Karpas-422 (cell line): ENCODE measurements at regions not wholly inside any gene's neighbourhood (a gene's known extent, or its start where the extent isn't known, plus 50 kb on each side); places are given as distances from the start of the nearest gene placed in this dataset.
"Not testable (repeated sequence)": the region's sequence is repeated elsewhere in the genome, so short reads cannot be mapped to it uniquely, and the experiment has no call there.

Source experiments
- DNase-seq: peaks from one replicate; pipeline ENCODE4 v3.0.0-alpha.2; 2015
- H2AFZ ChIP-seq: fragments of 200-600 bp; sonication (generic); 2 replicates; pipeline ENCODE4 v1.6.1; 2014; ENCODE audit warnings: antibody characterized with exemption, low read length, mixed read lengths
- H3K27ac ChIP-seq: fragments of 200-600 bp; sonication (generic); 2 replicates; pipeline ENCODE4 v1.5.1; 2014; ENCODE audit warnings: mild to moderate bottlenecking, low read length, moderate library complexity
- H3K27me3 ChIP-seq: fragments of 200-600 bp; sonication (generic); 2 replicates; pipeline ENCODE4 v1.6.1; 2014; ENCODE audit warnings: low read length, mixed read lengths
- H3K36me3 ChIP-seq: fragments of 200-600 bp; sonication (generic); 2 replicates; pipeline ENCODE4 v1.6.1; 2014; ENCODE audit warnings: low read length, mixed read lengths; ENCODE audit not compliant: insufficient read depth
- H3K4me1 ChIP-seq: fragments of 200-600 bp; sonication (generic); 2 replicates; pipeline ENCODE4 v1.6.1; 2014; ENCODE audit warnings: mild to moderate bottlenecking, low read length, mixed read lengths
- H3K4me2 ChIP-seq: fragments of 200-600 bp; sonication (generic); 2 replicates; pipeline ENCODE4 v1.6.1; 2014; ENCODE audit warnings: low read length, low read depth, mild to moderate bottlenecking; ENCODE audit not compliant: poor library complexity, severe bottlenecking
- H3K4me3 ChIP-seq: fragments of 200-600 bp; sonication (generic); 2 replicates; pipeline ENCODE4 v1.5.1; 2014; ENCODE audit warnings: mild to moderate bottlenecking, antibody characterized with exemption, low read length, mixed read lengths
- H3K79me2 ChIP-seq: fragments of 200-600 bp; sonication (generic); 2 replicates; pipeline ENCODE4 v1.6.1; 2014; ENCODE audit warnings: mild to moderate bottlenecking, low read length, mixed read lengths
- H3K9ac ChIP-seq: fragments of 200-600 bp; sonication (generic); 2 replicates; pipeline ENCODE4 v1.6.0; 2014; ENCODE audit warnings: low read length
- H3K9me2 ChIP-seq: fragments of 200-600 bp; sonication (generic), shearing (Covaris generic); replicated peaks from 2 replicates; pipeline ENCODE4 v1.6.0; 2014; ENCODE audit warnings: mild to moderate bottlenecking, low read length, moderate library complexity; ENCODE audit not compliant: insufficient read depth
- H3K9me3 ChIP-seq: fragments of 300-700, 200-600 bp; sonication (generic); 2 replicates; pipeline ENCODE4 v1.6.1; 2014; ENCODE audit warnings: low read length, mixed read lengths
- H4K20me1 ChIP-seq: fragments of 200-600 bp; sonication (generic); 2 replicates; pipeline ENCODE4 v1.6.1; 2014; ENCODE audit warnings: mild to moderate bottlenecking, antibody characterized with exemption, low read length, low read depth; ENCODE audit not compliant: insufficient read depth

DNA sequence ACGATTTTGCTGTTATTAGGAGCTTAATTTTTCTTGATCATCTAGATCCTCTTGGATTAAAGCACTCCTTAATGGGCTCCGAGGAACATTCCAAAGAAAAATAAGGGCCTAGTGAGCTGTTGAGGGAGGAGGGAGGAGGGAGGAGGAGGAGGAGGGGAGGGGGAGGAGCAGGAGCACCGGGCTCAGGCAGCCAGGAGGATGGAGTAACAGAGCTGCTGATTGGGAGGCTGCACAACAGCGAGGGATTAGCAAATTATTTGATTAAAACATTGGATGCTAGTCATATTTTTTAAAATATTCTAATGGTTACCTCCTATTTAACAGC is 302.1 kb upstream of the RRP15 start:
- Histone ChIP-seq H3K4me2 (no peak overlapping the region), H3K27me3 (no peaks in the 10 kb centered on the region), H2AFZ (no peak overlapping the region), H3K9me3 (no peaks in the 10 kb centered on the region), H3K27ac (no peak overlapping the region), H4K20me1 (no peaks in the 10 kb centered on the region), H3K9ac (no peak overlapping the region), H3K79me2 (no peaks in the 10 kb centered on the region), H3K36me3 (no peaks in the 10 kb centered on the region), H3K9me2 (no peaks in the 10 kb centered on the region), H3K4me1 (no peaks in the 10 kb centered on the region), H3K4me3 (no peak overlapping the region)
- no peak for DNase-seq

DNA sequence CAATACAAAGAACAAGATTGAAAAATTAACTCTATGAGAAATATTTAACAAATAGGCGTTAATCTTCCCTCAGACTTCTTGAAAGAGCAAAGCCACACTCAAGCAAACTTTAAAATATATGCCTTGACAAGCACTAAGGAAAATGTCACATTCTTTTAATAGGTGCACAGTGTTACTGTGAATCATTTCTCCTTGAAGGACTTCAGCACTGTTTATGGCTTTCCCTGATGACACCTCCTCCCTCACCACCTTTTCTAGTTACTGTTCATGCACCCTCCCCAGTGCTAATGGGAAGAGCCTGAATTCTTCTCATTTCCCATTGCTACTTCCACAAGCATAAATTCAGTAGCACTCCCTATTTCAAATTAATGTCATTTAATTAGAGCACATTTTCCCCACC is 299.5 kb upstream of the RRP15 start:
- Histone ChIP-seq H3K9me3 (no peaks in the 10 kb centered on the region), H4K20me1 (no peaks in the 10 kb centered on the region), H3K27ac (no peak overlapping the region), H2AFZ (no peak overlapping the region), H3K79me2 (no peaks in the 10 kb centered on the region), H3K36me3 (no peaks in the 10 kb centered on the region), H3K27me3 (no peaks in the 10 kb centered on the region), H3K9me2 (no peaks in the 10 kb centered on the region), H3K4me1 (no peaks in the 10 kb centered on the region), H3K4me2 (no peak overlapping the region), H3K4me3 (no peak overlapping the region), H3K9ac (no peak overlapping the region)
- no peak for DNase-seq

DNA sequence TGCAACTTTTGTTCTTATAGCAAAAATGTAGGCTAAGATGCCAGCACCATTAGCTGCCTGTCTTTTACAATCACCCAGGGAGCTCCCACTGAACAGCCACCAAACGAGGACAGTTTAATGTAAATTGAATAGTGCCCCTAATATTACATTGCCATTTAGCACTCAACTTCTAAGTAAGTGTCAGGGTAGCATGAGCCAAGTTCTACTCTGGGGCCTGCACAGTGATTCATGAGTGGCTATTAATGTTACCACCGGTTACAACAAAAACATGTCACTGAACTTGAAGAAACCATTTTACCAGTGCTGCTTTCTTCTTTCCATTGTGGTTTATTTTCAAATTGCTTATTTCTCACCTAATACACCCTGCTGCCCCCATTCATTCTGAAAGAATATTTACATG is 295.6 kb upstream of the RRP15 start:
- no peak overlapping the region for H2AFZ ChIP-seq
- no peak for DNase-seq

DNA sequence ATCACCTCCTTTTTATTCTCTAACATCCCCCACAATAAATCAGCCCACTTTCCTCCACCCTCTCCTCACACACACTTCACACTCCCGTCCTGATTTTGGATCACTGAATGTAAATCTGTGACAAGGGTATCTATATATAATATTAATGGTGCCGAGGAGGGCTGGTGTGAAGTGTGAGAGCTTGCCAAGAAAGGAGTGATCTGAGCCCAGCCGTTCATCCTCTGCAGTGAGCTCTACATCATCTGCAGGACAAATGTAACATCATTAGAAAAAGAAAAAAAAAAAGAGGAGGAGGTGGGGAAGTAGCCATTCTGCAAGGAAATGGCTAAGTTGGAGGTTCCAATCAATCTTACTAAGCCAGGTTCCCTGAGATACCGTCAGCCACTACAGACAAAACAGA is 291.7 kb upstream of the RRP15 start:
- Histone ChIP-seq H3K27ac (no peak overlapping the region), H3K36me3 (no peaks in the 10 kb centered on the region), H2AFZ (no peak overlapping the region), H3K9ac (no peak overlapping the region), H3K9me2 (no peaks in the 10 kb centered on the region), H3K27me3 (no peaks in the 10 kb centered on the region; the same call in 1 of the 2 replicates), H3K9me3 (no peaks in the 10 kb centered on the region), H3K4me2 (no peak overlapping the region), H4K20me1 (no peaks in the 10 kb centered on the region), H3K79me2 (no peaks in the 10 kb centered on the region), H3K4me3 (no peak overlapping the region), H3K4me1 (no peaks in the 10 kb centered on the region)
- no peak for DNase-seq

More for the DNA sequence above, 295.6 kb upstream of the RRP15 start:
- no peak overlapping the region for H3K4me2 ChIP-seq
- H3K9me2 ChIP-seq = no peaks in the 10 kb centered on the region
- no peak overlapping the region for H3K9ac ChIP-seq
- no peaks in the 10 kb centered on the region for H3K27me3 ChIP-seq
- H3K79me2 ChIP-seq = no peaks in the 10 kb centered on the region
- no peaks in the 10 kb centered on the region for H3K4me1 ChIP-seq
- no peaks in the 10 kb centered on the region for H3K36me3 ChIP-seq
- no peak overlapping the region for H3K4me3 ChIP-seq
- no peaks in the 10 kb centered on the region for H3K9me3 ChIP-seq
- no peaks in the 10 kb centered on the region for H4K20me1 ChIP-seq
- no peak overlapping the region for H3K27ac ChIP-seq

DNA sequence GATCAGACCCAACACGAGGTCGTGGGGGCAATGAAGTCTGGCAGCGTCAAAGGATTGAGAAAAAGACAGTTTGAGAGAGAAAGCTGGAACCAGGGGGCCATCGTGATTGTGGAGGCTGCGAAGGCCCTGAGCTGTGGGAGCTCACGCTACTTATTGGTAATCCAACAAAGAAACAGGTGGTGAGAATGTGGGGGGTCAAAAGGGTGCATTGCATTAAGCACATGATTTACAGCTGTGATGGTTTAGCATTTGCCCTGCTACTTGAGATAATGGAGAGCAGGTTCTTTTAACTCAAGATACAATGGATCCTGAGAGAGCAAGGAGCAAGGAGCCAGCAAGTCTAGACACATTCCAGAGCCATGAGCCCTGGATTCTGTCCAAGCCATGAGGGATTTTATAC is 276.8 kb upstream of the RRP15 start:
- H3K4me1 ChIP-seq, H3K9me2 ChIP-seq, H4K20me1 ChIP-seq: not testable (repeated sequence)

DNA sequence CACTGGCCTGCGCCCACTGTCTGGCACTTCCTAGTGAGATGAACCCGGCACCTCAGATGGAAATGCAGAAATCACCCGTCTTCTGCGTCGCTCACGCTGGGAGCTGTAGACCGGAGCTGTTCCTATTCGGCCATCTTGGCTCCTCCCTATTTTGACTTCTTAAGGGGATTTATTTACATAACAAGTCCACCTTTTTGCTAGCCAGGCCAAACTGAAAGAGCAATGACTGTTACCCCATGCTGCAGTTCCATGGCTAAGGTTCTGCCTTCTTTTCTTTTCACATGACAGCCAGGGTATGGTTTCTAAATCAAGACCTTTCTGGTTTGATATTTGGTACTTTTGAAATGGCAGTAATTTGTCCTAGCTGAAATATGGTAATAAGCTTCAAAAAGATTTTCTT is 270.0 kb upstream of the RRP15 start:
- not testable (repeated sequence) for H3K9me3 ChIP-seq, H3K4me2 ChIP-seq, H3K9ac ChIP-seq, H3K4me3 ChIP-seq, H3K79me2 ChIP-seq, H3K9me2 ChIP-seq, H3K27ac ChIP-seq, H4K20me1 ChIP-seq, H3K27me3 ChIP-seq, DNase-seq, H2AFZ ChIP-seq, H3K4me1 ChIP-seq, H3K36me3 ChIP-seq

More for the DNA sequence above, 276.8 kb upstream of the RRP15 start:
- H3K27me3 ChIP-seq, H3K9ac ChIP-seq, H3K27ac ChIP-seq, H3K4me3 ChIP-seq, H2AFZ ChIP-seq, H3K4me2 ChIP-seq, H3K9me3 ChIP-seq, H3K36me3 ChIP-seq, H3K79me2 ChIP-seq, DNase-seq: not testable (repeated sequence)

DNA sequence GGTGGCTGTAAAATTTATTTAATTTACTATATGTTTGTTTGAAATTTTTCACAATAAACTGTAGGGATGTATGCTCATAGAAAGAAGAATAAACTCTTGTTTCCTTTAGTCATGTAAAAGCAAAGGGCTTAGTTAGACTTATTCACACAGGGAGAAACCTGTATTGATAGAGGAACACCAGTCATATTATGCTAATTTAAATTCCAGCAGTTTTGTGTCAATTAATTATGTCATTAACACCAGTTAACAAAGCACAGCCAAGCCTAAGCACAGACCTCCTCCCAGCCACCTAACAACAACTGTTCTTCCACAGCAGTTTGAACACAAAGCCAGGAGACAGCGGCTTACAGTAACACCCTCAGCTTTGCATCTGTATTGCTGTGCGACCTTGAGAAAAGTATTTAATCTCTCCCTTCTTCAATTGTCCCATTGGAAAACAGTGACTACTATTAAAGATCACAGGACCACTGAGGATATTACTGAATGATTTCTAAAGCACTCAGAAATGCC is 260.8 kb upstream of the RRP15 start:
- Histone ChIP-seq H3K36me3 (no peaks in the 10 kb centered on the region), H3K9me3 (no peaks in the 10 kb centered on the region), H3K4me3 (no peak overlapping the region), H3K27ac (no peak overlapping the region), H4K20me1 (no peaks in the 10 kb centered on the region), H3K9ac (no peak overlapping the region), H3K4me2 (no peak overlapping the region), H3K4me1 (no peaks in the 10 kb centered on the region), H2AFZ (no peak overlapping the region), H3K9me2 (no peaks in the 10 kb centered on the region), H3K27me3 (no peaks in the 10 kb centered on the region), H3K79me2 (no peaks in the 10 kb centered on the region)
- DNase-seq = no peak

DNA sequence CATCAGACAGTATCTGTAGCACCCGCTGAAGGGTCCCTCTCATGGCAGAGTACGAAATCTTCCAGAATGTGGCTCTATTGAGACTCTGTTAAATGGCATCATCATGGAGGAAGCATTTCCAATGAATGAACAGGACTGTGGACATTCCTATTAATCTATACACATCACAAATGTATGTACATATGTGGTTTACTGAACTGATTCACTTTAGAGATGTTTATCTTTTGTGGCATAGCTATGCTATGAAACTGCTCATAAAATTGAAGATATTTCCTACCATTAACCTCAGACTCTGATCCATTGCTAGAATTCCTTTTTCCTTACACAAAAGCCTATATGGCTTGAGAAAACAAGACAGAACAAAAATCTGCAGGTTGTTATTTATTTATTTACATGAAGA is 259.6 kb upstream of the RRP15 start:
- H3K9me3 ChIP-seq = no peaks in the 10 kb centered on the region
- no peaks in the 10 kb centered on the region for H4K20me1 ChIP-seq
- H3K4me3 ChIP-seq = no peak overlapping the region
- no peak overlapping the region for H3K9ac ChIP-seq
- no peak overlapping the region for H3K27ac ChIP-seq
- H3K4me1 ChIP-seq = no peaks in the 10 kb centered on the region
- H3K36me3 ChIP-seq = no peaks in the 10 kb centered on the region
- H3K4me2 ChIP-seq = no peak overlapping the region
- no peak for DNase-seq
- no peak overlapping the region for H2AFZ ChIP-seq
- no peaks in the 10 kb centered on the region for H3K27me3 ChIP-seq
- H3K9me2 ChIP-seq = no peaks in the 10 kb centered on the region
- no peaks in the 10 kb centered on the region for H3K79me2 ChIP-seq

DNA sequence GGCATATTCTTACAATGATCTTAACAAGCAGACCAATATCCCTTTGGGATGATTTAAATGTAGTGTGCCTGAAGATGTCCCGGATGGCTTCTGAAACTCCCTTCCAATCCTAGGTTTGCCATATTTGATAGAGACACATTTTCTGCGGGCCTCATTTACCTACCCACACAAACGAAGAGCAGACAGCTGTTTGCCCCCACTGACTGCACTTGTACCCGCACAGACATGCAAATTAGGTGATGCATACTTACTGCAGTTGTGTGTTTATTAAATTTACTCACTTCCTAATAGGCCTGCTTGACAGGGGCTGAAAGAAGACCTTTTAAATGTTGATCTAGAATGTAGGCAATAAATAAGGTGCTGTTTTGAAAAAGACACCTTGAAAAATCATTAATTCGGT is 257.9 kb upstream of the RRP15 start:
- no peak overlapping the region for H3K9ac ChIP-seq
- no peaks in the 10 kb centered on the region for H3K9me3 ChIP-seq
- no peak overlapping the region for H3K4me3 ChIP-seq
- no peaks in the 10 kb centered on the region for H3K9me2 ChIP-seq
- H4K20me1 ChIP-seq = no peaks in the 10 kb centered on the region
- no peaks in the 10 kb centered on the region for H3K36me3 ChIP-seq
- H3K27ac ChIP-seq = no peak overlapping the region
- no peaks in the 10 kb centered on the region for H3K4me1 ChIP-seq
- DNase-seq = no peak
- no peaks in the 10 kb centered on the region for H3K27me3 ChIP-seq
- no peak overlapping the region for H3K4me2 ChIP-seq
- H3K79me2 ChIP-seq = no peaks in the 10 kb centered on the region
- H2AFZ ChIP-seq = no peak overlapping the region
